Keratinocyte (primary cell): ENCODE measurements at regions not wholly inside any gene's neighbourhood (a gene's known extent, or its start where the extent isn't known, plus 50 kb on each side); places are given as distances from the start of the nearest gene placed in this dataset.

Experiments
- DNase-seq: peaks from one replicate; pipeline ENCODE4 v3.0.0-alpha.2; 2011; ENCODE audit warnings: low read depth, missing footprints, low spot score
- FAIRE-seq: peaks from 2 replicates; lab custom pipeline; 2011; peaks lifted over from hg19 to GRCh38; lab: Jason Lieb, UNC
- H2AFZ ChIP-seq: 2 replicates; pipeline ENCODE4 v1.6.0; 2012; ENCODE audit warnings: low read length, control low read depth, inconsistent platforms; ENCODE audit not compliant: control insufficient read depth
- H3K27ac ChIP-seq: 2 replicates; pipeline ENCODE4 v1.5.1; 2011; ENCODE audit warnings: low read length; ENCODE audit not compliant: control insufficient read depth, insufficient read depth
- H3K27me3 ChIP-seq: 3 replicates; pipeline ENCODE4 v1.6.0; 2011; ENCODE audit warnings: low read length; ENCODE audit not compliant: control insufficient read depth, insufficient read depth; ENCODE audit errors: extremely low read depth
- H3K36me3 ChIP-seq, 2 experiments: 2 replicates in 1 of 2; 3 replicates in 1 of 2; pipeline ENCODE4 v1.5.1; 2011; ENCODE audit warnings: low read length in 2 of 2, mild to moderate bottlenecking in 1 of 2; ENCODE audit not compliant: control insufficient read depth in 2 of 2, insufficient read depth in 2 of 2; ENCODE audit errors: extremely low read depth in 1 of 2
- H3K4me1 ChIP-seq: 3 replicates; pipeline ENCODE4 v1.5.1; 2011; ENCODE audit warnings: low read length; ENCODE audit not compliant: control insufficient read depth, insufficient read depth; ENCODE audit errors: extremely low read depth
- H3K4me2 ChIP-seq: 3 replicates; pipeline ENCODE4 v1.6.0; 2011; ENCODE audit warnings: low read depth, low read length; ENCODE audit not compliant: control insufficient read depth, insufficient read depth; ENCODE audit errors: extremely low read depth
- H3K4me3 ChIP-seq, 3 experiments: fragments of 200-600 bp in 1 of 3; sonication (generic) in 1 of 3; 2 replicates in 2 of 3; 3 replicates in 1 of 3; pipeline ENCODE4 v1.5.1; 2011 to 2016; ENCODE audit warnings: low read length in 3 of 3, mild to moderate bottlenecking in 3 of 3, control low read depth in 2 of 3, inconsistent platforms in 1 of 3, low read depth in 1 of 3, mixed read lengths in 1 of 3, mixed run types in 1 of 3, moderate library complexity in 1 of 3; ENCODE audit not compliant: control insufficient read depth in 2 of 3, insufficient read depth in 2 of 3; ENCODE audit errors: extremely low read depth in 1 of 3
- H3K79me2 ChIP-seq: 2 replicates; pipeline ENCODE4 v1.6.0; 2012; ENCODE audit warnings: low read length; ENCODE audit not compliant: control insufficient read depth, insufficient read depth
- H3K9ac ChIP-seq: 3 replicates; pipeline ENCODE4 v1.6.0; 2011; ENCODE audit warnings: low read length; ENCODE audit not compliant: control insufficient read depth, insufficient read depth; ENCODE audit errors: extremely low read depth
- H3K9me1 ChIP-seq: 3 replicates; pipeline ENCODE4 v1.6.0; 2011; ENCODE audit warnings: low read length; ENCODE audit not compliant: control insufficient read depth, insufficient read depth; ENCODE audit errors: extremely low read depth
- H3K9me3 ChIP-seq: 2 replicates; pipeline ENCODE4 v1.5.1; 2012; ENCODE audit warnings: low read depth, low read length; ENCODE audit not compliant: control insufficient read depth
- H4K20me1 ChIP-seq: 3 replicates; pipeline ENCODE4 v1.6.0; 2011; ENCODE audit warnings: low read length; ENCODE audit not compliant: control insufficient read depth, insufficient read depth; ENCODE audit errors: extremely low read depth
- CTCF ChIP-seq, 3 experiments: IDR thresholded peaks in 1 of 3; conservative IDR thresholded peaks in 1 of 3; optimal IDR thresholded peaks in 1 of 3; 2 replicates in 2 of 3; 3 replicates in 1 of 3; pipeline versions ENCODE3 to v1.5.1; 2011; ENCODE audit warnings: low read length in 3 of 3, mild to moderate bottlenecking in 3 of 3, moderate library complexity in 2 of 3, control low read depth in 1 of 3, inconsistent platforms in 1 of 3; ENCODE audit not compliant: insufficient read depth in 2 of 3; ENCODE audit errors: extremely low read depth in 1 of 3
- EZH2 ChIP-seq: IDR thresholded peaks from one replicate; pipeline ENCODE4 v1.6.1; 2012; ENCODE audit warnings: inconsistent platforms, mild to moderate bottlenecking, low read length, moderate library complexity
- dilution Hi-C: fragments of 300-500 bp; cut with MboI; formaldehyde crosslinking; loops from one replicate; pipeline ENCODE4 v1.7.0; 2020; ENCODE audit warnings: low sequenced_read_pairs; ENCODE audit not compliant: extremely low pct_ligation_motif_present

GRCh38 chr1:193593147-193593885, 406.9 kb upstream of the B3GALT2 start:
- Histone ChIP-seq H3K9me3 (no peaks in the 10 kb centered on the region), H3K4me1 (no peaks in the 10 kb centered on the region), H3K9ac (no peak overlapping the region), H3K9me1 (no peaks in the 10 kb centered on the region), H4K20me1 (no peaks in the 10 kb centered on the region), H3K4me2 (no peak overlapping the region), H3K36me3 (no peaks in the 10 kb centered on the region), H3K4me3 (no peak overlapping the region), H3K27me3 (no peaks in the 10 kb centered on the region), H2AFZ (no peak overlapping the region), H3K27ac (no peak overlapping the region), H3K79me2 (no peaks in the 10 kb centered on the region)
- DNase-seq (no peak), FAIRE-seq (no peak)
- TF ChIP-seq CTCF (optimal IDR thresholded peaks at IDR 0.05 in 1 of 3, IDR thresholded peaks at IDR 0.05 in 1 of 3, conservative IDR thresholded peaks at IDR 0.05 in 1 of 3; ENCODE audit: extremely low read depth in 1 of 3, insufficient read depth in 2 of 3, low read length in 3 of 3), result no peak
- no peak for TF ChIP-seq EZH2
- dilution Hi-C loops, result no loop called here

GRCh38 chr1:193592317-193592716, 405.9 kb upstream of the B3GALT2 start:
- Histone ChIP-seq H3K27me3 (no peaks in the 10 kb centered on the region), H4K20me1 (no peaks in the 10 kb centered on the region), H3K9me3 (no peaks in the 10 kb centered on the region), H3K4me1 (no peaks in the 10 kb centered on the region), H3K4me3 (no peak overlapping the region), H3K9ac (no peak overlapping the region), H2AFZ (no peak overlapping the region), H3K79me2 (no peaks in the 10 kb centered on the region), H3K27ac (no peak overlapping the region), H3K36me3 (no peaks in the 10 kb centered on the region), H3K9me1 (no peaks in the 10 kb centered on the region), H3K4me2 (no peak overlapping the region)
- dilution Hi-C loops, result no loop called here
- FAIRE-seq (no peak), DNase-seq (no peak)
- TF ChIP-seq EZH2 (no peak), CTCF (optimal IDR thresholded peaks at IDR 0.05 in 1 of 3, IDR thresholded peaks at IDR 0.05 in 1 of 3, conservative IDR thresholded peaks at IDR 0.05 in 1 of 3; ENCODE audit: extremely low read depth in 1 of 3, insufficient read depth in 2 of 3, low read length in 3 of 3) (no peak)
